ENCODE measurements at regions not wholly inside any gene's neighbourhood (a gene's known extent, or its start where the extent isn't known, plus 50 kb on each side); places are given as distances from the start of the nearest gene placed in this dataset.

DNA sequence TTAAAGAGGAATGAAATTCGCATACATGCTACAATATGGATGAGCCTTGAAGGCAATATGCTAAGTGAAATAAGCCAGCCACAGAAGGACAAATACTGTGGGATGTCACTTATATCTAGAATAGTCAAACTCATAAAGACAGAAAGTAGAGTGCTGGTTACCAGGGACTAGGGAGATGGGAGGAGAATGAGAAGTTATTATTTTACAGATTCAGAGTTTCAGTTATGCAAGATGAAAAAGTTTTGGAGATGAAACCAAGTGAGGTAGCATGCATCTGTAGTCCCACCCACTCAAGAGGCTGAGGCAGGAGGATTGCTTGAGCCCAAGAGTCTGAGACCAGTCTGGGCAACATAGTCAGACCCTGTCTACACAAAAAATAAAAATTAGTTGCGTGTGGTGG is 82.5 kb upstream of the ARID1B start:
- no peaks in the 10 kb centered on the region for H3K27me3 ChIP-seq
- H3K36me3 ChIP-seq (replicated peaks in 1 of 2; ENCODE audit: insufficient read depth in 1 of 2, low read depth in 2 of 2): no peaks in the 10 kb centered on the region
- no peaks in the 10 kb centered on the region for H3K9me3 ChIP-seq
- H3K27ac ChIP-seq: no peak overlapping the region
- no peak overlapping the region for H3K4me3 ChIP-seq
- no peak for TF ChIP-seq CTCF (IDR thresholded peaks at IDR 0.05)
- no peak for TF ChIP-seq POLR2A (IDR thresholded peaks at IDR 0.05)
- ATAC-seq (no peak), DNase-seq (no peak)
- H3K4me1 ChIP-seq: peaks cover 22% of the 10 kb centered on the region
- WGBS, 2 donors: 92 to 95% methylated on average over 2 of the region's 2 CpGs
- intact Hi-C loops (cut with DNase I): no loop called here

GRCh38 chr6:156691018-156691417 is 86.2 kb upstream of the ARID1B start:
- intact Hi-C loops (cut with DNase I): no loop called here
- no peaks in the 10 kb centered on the region for H3K36me3 ChIP-seq (replicated peaks in 1 of 2; ENCODE audit: insufficient read depth in 1 of 2, low read depth in 2 of 2)
- H3K9me3 ChIP-seq: no peaks in the 10 kb centered on the region
- H3K27me3 ChIP-seq: no peaks in the 10 kb centered on the region
- no peak overlapping the region for H3K27ac ChIP-seq
- no peak for DNase-seq
- H3K4me1 ChIP-seq: peaks cover 10% of the 10 kb centered on the region
- WGBS, 2 donors: 90 to 91% methylated on average over 4 of the region's 4 CpGs
- no peak for TF ChIP-seq POLR2A (IDR thresholded peaks at IDR 0.05)
- TF ChIP-seq CTCF (IDR thresholded peaks at IDR 0.05): no peak
- ATAC-seq: no peak
- H3K4me3 ChIP-seq: no peak overlapping the region

DNA sequence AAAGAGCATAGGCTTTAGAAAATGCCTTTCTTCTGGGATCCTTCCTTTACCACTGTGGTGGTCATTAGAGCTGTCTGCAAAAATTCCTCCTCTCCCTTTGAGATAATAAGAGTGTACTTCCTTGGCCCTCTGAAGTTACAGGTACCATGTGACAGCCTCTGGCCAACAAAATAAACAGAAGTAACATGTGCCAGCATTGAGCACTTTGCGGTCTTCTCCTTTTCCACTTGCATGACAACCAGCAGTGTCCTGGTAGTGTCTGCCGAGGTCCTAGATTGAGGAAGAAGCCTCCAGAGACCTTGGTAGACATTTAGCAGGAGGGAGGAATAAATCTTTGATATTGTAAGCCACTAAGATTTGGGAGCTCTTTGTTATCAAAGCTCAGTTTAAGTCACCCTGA is 87.5 kb upstream of the ARID1B start:
- intact Hi-C loops (cut with DNase I): loop anchor here (5.0 kb wide), 1 partner anchor 88 kb away; the partner anchor contains the start of gene ARID1B

DNA sequence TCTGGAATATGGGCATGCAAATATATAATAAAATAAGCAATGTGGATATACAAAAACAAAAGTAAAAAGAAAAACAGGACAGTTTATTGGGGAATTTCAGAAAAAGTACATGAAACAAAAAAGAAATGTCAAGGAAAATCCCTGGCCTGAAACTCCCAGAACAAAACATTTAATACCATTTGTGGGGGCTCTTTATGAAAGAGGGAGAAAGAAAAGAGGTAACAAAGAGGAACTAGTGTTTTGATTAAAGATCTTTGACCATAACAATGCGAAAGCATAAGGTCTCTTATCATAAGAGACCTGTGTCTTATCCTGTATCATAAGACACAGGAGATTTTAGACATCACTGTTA is 88.6 kb upstream of the ARID1B start:
- no peak for TF ChIP-seq POLR2A (IDR thresholded peaks at IDR 0.05)
- TF ChIP-seq CTCF (IDR thresholded peaks at IDR 0.05): no peak
- no peaks in the 10 kb centered on the region for H3K27me3 ChIP-seq
- peak overlapping the region in 3 of 4 donors; percentile 88 to 99 (median 99) for H3K27ac ChIP-seq
- no peaks in the 10 kb centered on the region for H3K36me3 ChIP-seq (replicated peaks in 1 of 2; ENCODE audit: insufficient read depth in 1 of 2, low read depth in 2 of 2)
- intact Hi-C loops (cut with DNase I): loop anchor here (5.0 kb wide), 1 partner anchor 89 kb away; the partner anchor contains the start of gene ARID1B
- DNase-seq (no peak), ATAC-seq (no peak)
- WGBS, 2 donors: 72 to 97% methylated on average over 1 of the region's 1 CpG
- H3K9me3 ChIP-seq: no peaks in the 10 kb centered on the region
- peaks cover 17% of the 10 kb centered on the region for H3K4me1 ChIP-seq
- H3K4me3 ChIP-seq: no peak overlapping the region

More for the DNA sequence above, 87.5 kb upstream of the ARID1B start:
- H3K27ac ChIP-seq: no peak overlapping the region
- no peaks in the 10 kb centered on the region for H3K36me3 ChIP-seq (replicated peaks in 1 of 2; ENCODE audit: insufficient read depth in 1 of 2, low read depth in 2 of 2)
- DNase-seq (peak in 1 of 4 donors; percentile 57), ATAC-seq (no peak)
- no peaks in the 10 kb centered on the region for H3K27me3 ChIP-seq
- peaks cover 17% of the 10 kb centered on the region for H3K4me1 ChIP-seq
- H3K9me3 ChIP-seq: no peaks in the 10 kb centered on the region
- WGBS, 2 donors: 71 to 81% methylated on average over 2 of the region's 2 CpGs
- TF ChIP-seq POLR2A (IDR thresholded peaks at IDR 0.05) (no peak), CTCF (IDR thresholded peaks at IDR 0.05) (no peak)
- no peak overlapping the region for H3K4me3 ChIP-seq

Measured in body of pancreas (tissue), 4 donors.